BLaER1 (cell line): ENCODE measurements at regions not wholly inside any gene's neighbourhood (a gene's known extent, or its start where the extent isn't known, plus 50 kb on each side); places are given as distances from the start of the nearest gene placed in this dataset.
"Not testable (repeated sequence)": the region's sequence is repeated elsewhere in the genome, so short reads cannot be mapped to it uniquely, and the experiment has no call there.

Source experiments
- H3K27ac ChIP-seq: shearing (Covaris generic); formaldehyde crosslinking; 2 replicates; pipeline ENCODE4 v1.8.1; 2022
- H3K27me3 ChIP-seq: shearing (Covaris generic); formaldehyde crosslinking; 2 replicates; pipeline ENCODE4 v1.8.1; 2022
- H3K36me3 ChIP-seq: shearing (Covaris generic); formaldehyde crosslinking; 2 replicates; pipeline ENCODE4 v1.8.1; 2022
- H3K4me1 ChIP-seq: shearing (Covaris generic); formaldehyde crosslinking; 2 replicates; pipeline ENCODE4 v1.8.1; 2022
- H3K4me2 ChIP-seq: shearing (Covaris generic); formaldehyde crosslinking; 2 replicates; pipeline ENCODE4 v1.8.1; 2022
- H3K4me3 ChIP-seq: shearing (Covaris generic); formaldehyde crosslinking; 2 replicates; pipeline ENCODE4 v1.8.1; 2022
- H3K9ac ChIP-seq: shearing (Covaris generic); formaldehyde crosslinking; 2 replicates; pipeline ENCODE4 v1.8.1; 2022
- H3K9me3 ChIP-seq: shearing (Covaris generic); formaldehyde crosslinking; 2 replicates; pipeline ENCODE4 v1.8.1; 2022
- H4K20me1 ChIP-seq: shearing (Covaris generic); formaldehyde crosslinking; 2 replicates; pipeline ENCODE4 v1.8.1; 2022
- Cebpa-rat ChIP-seq: shearing (Covaris generic); IDR thresholded peaks from 2 replicates; pipeline ENCODE4 v1.8.1; 2022

GRCh38 chr1:88499671-88500070 lies 184.4 kb upstream of the PKN2 start:
- Histone ChIP-seq H3K36me3 (no peaks in the 10 kb centered on the region), H3K27me3 (no peaks in the 10 kb centered on the region), H3K4me1 (no peaks in the 10 kb centered on the region), H4K20me1 (no peaks in the 10 kb centered on the region), H3K4me2 (no peak overlapping the region), H3K4me3 (no peak overlapping the region), H3K9me3 (no peaks in the 10 kb centered on the region), H3K9ac (no peak overlapping the region), H3K27ac (no peak overlapping the region)
- TF ChIP-seq Cebpa-rat, result no peak

- Histone ChIP-seq H3K36me3 (no peaks in the 10 kb centered on the region), H3K4me2 (no peak overlapping the region)
These were observed 181.2 kb upstream of the PKN2 start for GRCh38 chr1:88502886-88503285.

GRCh38 chr1:88503646-88504045 lies 180.4 kb upstream of the PKN2 start:
- Histone ChIP-seq H3K4me3 (no peak overlapping the region), H3K36me3 (no peaks in the 10 kb centered on the region), H3K4me2 (no peak overlapping the region), H3K9me3 (no peaks in the 10 kb centered on the region), H3K9ac (no peak overlapping the region), H3K27me3 (no peaks in the 10 kb centered on the region), H3K27ac (no peak overlapping the region), H4K20me1 (no peaks in the 10 kb centered on the region), H3K4me1 (no peaks in the 10 kb centered on the region)
- TF ChIP-seq Cebpa-rat, result no peak

More at GRCh38 chr1:88502886-88503285, 181.2 kb upstream of the PKN2 start:
- H3K4me1 ChIP-seq, result no peaks in the 10 kb centered on the region
- H3K4me3 ChIP-seq, result no peak overlapping the region
- H3K27me3 ChIP-seq, result no peaks in the 10 kb centered on the region
- H3K9ac ChIP-seq, result no peak overlapping the region
- no peak overlapping the region for H3K27ac ChIP-seq
- H4K20me1 ChIP-seq, result no peaks in the 10 kb centered on the region
- TF ChIP-seq Cebpa-rat, result no peak
- H3K9me3 ChIP-seq, result no peaks in the 10 kb centered on the region

DNA sequence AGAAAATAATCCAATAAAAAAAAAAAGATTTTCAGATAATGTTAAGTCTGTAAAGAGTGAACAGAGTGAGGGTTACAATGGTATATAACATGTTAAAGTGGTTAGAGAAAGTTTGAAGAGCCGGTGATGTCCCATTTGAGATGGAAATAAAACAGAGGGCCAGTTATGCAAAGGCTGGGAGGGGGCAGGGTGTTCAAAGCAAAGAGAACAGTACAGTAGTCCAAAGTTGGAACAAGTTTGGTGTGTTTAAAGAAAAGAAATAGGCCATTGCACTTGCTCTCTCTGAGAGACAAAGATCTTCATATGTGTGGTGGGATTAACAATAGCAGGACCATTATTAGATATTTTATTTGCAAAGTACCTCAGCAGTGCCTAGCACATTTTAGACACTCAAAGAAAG lies 179.5 kb upstream of the PKN2 start:
- no peaks in the 10 kb centered on the region for H3K4me1 ChIP-seq
- H3K27ac ChIP-seq, result no peak overlapping the region
- H4K20me1 ChIP-seq, result no peaks in the 10 kb centered on the region
- no peaks in the 10 kb centered on the region for H3K9me3 ChIP-seq
- H3K4me3 ChIP-seq, result no peak overlapping the region
- no peak overlapping the region for H3K4me2 ChIP-seq
- TF ChIP-seq Cebpa-rat, result no peak
- no peaks in the 10 kb centered on the region for H3K27me3 ChIP-seq
- no peaks in the 10 kb centered on the region for H3K36me3 ChIP-seq
- no peak overlapping the region for H3K9ac ChIP-seq

- Histone ChIP-seq H3K27ac (no peak overlapping the region), H3K4me3 (no peak overlapping the region), H3K4me1 (no peaks in the 10 kb centered on the region), H3K4me2 (no peak overlapping the region), H3K27me3 (no peaks in the 10 kb centered on the region), H4K20me1 (no peaks in the 10 kb centered on the region), H3K9ac (no peak overlapping the region), H3K9me3 (no peaks in the 10 kb centered on the region), H3K36me3 (no peaks in the 10 kb centered on the region)
- no peak for TF ChIP-seq Cebpa-rat
These were observed 174.7 kb upstream of the PKN2 start for GRCh38 chr1:88509379-88509778.

GRCh38 chr1:88514544-88515060 lies 169.5 kb upstream of the PKN2 start:
- Histone ChIP-seq H3K9ac (no peak overlapping the region), H4K20me1 (no peaks in the 10 kb centered on the region), H3K36me3 (no peaks in the 10 kb centered on the region), H3K4me3 (no peak overlapping the region), H3K4me2 (no peak overlapping the region), H3K27me3 (no peaks in the 10 kb centered on the region), H3K27ac (no peak overlapping the region), H3K9me3 (no peaks in the 10 kb centered on the region), H3K4me1 (no peaks in the 10 kb centered on the region)
- no peak for TF ChIP-seq Cebpa-rat

GRCh38 chr1:88517499-88517898 lies 166.6 kb upstream of the PKN2 start:
- H3K4me1 ChIP-seq, H4K20me1 ChIP-seq, H3K27me3 ChIP-seq, H3K9ac ChIP-seq, H3K4me3 ChIP-seq, H3K4me2 ChIP-seq, H3K27ac ChIP-seq, H3K36me3 ChIP-seq, H3K9me3 ChIP-seq: not testable (repeated sequence)

DNA sequence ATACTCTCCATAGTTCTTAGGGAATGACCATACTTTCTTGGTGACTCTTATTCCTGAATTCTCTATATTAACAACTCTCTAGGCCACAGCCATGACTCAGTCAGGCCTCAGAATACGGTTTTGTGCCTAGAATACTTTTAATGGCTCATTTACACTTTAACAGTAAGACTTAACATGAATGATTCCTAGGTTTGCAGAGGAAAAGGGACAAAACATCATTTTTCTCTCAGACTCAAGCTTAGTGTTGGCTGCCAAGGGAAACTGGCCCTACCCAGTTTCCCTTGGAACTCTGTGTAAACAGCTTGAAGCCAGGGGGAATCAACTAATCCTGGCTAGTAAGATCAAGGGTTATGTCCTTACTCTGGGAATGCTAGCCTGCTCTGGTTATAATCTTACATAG lies 164.9 kb upstream of the PKN2 start:
- H3K9ac ChIP-seq, result no peak overlapping the region
- H3K9me3 ChIP-seq, result no peaks in the 10 kb centered on the region
- H3K27me3 ChIP-seq, result no peaks in the 10 kb centered on the region
- H3K36me3 ChIP-seq, result no peaks in the 10 kb centered on the region
- no peak overlapping the region for H3K4me3 ChIP-seq
- H3K4me1 ChIP-seq, result no peaks in the 10 kb centered on the region
- TF ChIP-seq Cebpa-rat, result no peak
- no peak overlapping the region for H3K4me2 ChIP-seq
- no peak overlapping the region for H3K27ac ChIP-seq
- H4K20me1 ChIP-seq, result no peaks in the 10 kb centered on the region

- Histone ChIP-seq H3K4me2 (no peak overlapping the region), H3K27me3 (no peaks in the 10 kb centered on the region)
These were observed 160.1 kb upstream of the PKN2 start for GRCh38 chr1:88523854-88524528.

GRCh38 chr1:88526456-88526855 lies 157.6 kb upstream of the PKN2 start:
- H3K9ac ChIP-seq, result no peak overlapping the region

More at GRCh38 chr1:88523854-88524528, 160.1 kb upstream of the PKN2 start:
- H3K4me1 ChIP-seq, result no peaks in the 10 kb centered on the region
- no peak overlapping the region for H3K9ac ChIP-seq
- no peaks in the 10 kb centered on the region for H3K36me3 ChIP-seq
- H3K9me3 ChIP-seq, result no peaks in the 10 kb centered on the region
- no peak for TF ChIP-seq Cebpa-rat
- no peak overlapping the region for H3K27ac ChIP-seq
- no peak overlapping the region for H3K4me3 ChIP-seq
- no peaks in the 10 kb centered on the region for H4K20me1 ChIP-seq

GRCh38 chr1:88528792-88529191 lies 155.3 kb upstream of the PKN2 start:
- Histone ChIP-seq H3K9me3 (no peaks in the 10 kb centered on the region), H3K9ac (no peak overlapping the region), H3K4me3 (no peak overlapping the region), H3K27me3 (no peaks in the 10 kb centered on the region), H4K20me1 (no peaks in the 10 kb centered on the region), H3K27ac (no peak overlapping the region), H3K4me1 (no peaks in the 10 kb centered on the region), H3K4me2 (no peak overlapping the region), H3K36me3 (no peaks in the 10 kb centered on the region)
- no peak for TF ChIP-seq Cebpa-rat

More at GRCh38 chr1:88526456-88526855, 157.6 kb upstream of the PKN2 start:
- no peak overlapping the region for H3K4me3 ChIP-seq
- no peaks in the 10 kb centered on the region for H3K4me1 ChIP-seq
- no peak overlapping the region for H3K27ac ChIP-seq
- no peaks in the 10 kb centered on the region for H3K27me3 ChIP-seq
- no peak for TF ChIP-seq Cebpa-rat
- no peaks in the 10 kb centered on the region for H4K20me1 ChIP-seq
- no peaks in the 10 kb centered on the region for H3K36me3 ChIP-seq
- no peak overlapping the region for H3K4me2 ChIP-seq
- no peaks in the 10 kb centered on the region for H3K9me3 ChIP-seq
